GM21723 (cell line): ENCODE measurements at regions not wholly inside any gene's neighbourhood (a gene's known extent, or its start where the extent isn't known, plus 50 kb on each side); places are given as distances from the start of the nearest gene placed in this dataset.

Experiments
- ATAC-seq: cut with Tn5 transposase; IDR thresholded peaks from one replicate; pipeline ENCODE4 v1.9.1; 2021; ENCODE audit warnings: mild to moderate bottlenecking, moderate library complexity; ENCODE audit not compliant: unreplicated experiment

GRCh38 chr15:62950462-62950931 lies 92.0 kb upstream of the TPM1 start:
- ATAC-seq: no peak

- ATAC-seq: no peak
Observed at GRCh38 chr15:62951481-62951880, 91.1 kb upstream of the TPM1 start.

GRCh38 chr15:62953021-62953420 lies 89.5 kb upstream of the TPM1 start:
- ATAC-seq: no peak

- no peak for ATAC-seq
Observed at GRCh38 chr15:62953496-62954045, 89.0 kb upstream of the TPM1 start.

GRCh38 chr15:62957130-62957529 lies 85.4 kb upstream of the TPM1 start:
- ATAC-seq: no peak

DNA sequence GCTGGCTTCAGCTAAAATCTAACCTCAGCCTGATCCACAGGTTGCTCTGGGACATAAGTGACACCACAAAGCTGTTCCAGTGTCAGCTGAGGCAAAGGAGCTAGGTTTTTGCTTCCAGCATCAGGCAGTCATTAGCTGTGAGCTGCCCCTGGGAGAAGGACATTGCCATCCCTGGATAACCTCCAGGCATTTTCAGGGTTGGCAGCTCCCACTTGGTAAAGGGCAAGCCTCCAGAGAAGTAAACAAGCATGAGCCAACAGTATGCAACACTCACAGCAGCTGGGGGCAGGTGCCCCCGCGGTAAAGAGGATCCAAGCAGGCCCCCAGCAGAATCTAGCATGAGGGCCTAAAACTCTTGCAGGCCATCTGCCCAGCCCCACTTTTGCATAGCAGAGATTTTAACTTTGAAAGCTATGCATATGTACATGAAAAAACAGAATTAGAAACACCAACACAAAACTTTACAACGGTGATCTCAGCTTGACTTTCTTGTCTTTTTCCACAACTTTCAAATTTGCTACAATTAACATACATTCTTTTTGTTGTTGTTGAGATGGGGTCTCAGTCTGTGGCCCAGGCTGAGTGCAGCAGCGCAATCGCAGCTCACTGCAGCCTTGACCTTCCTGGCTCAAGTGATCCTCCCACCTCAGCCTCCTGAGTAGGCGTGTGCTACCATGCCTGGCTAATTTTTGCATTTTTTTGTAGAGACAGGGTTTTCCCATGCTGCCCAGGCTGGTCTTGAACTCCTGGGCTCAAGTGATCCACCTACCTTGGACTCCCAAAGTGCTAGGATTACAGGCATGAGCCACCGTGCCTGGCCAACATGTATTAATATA lies 83.8 kb upstream of the TPM1 start:
- ATAC-seq: no peak

- no peak for ATAC-seq
Observed at GRCh38 chr15:62961134-62961533, 81.4 kb upstream of the TPM1 start.

- ATAC-seq: no peak
Observed at GRCh38 chr15:62962101-62962995, 80.2 kb upstream of the TPM1 start.

DNA sequence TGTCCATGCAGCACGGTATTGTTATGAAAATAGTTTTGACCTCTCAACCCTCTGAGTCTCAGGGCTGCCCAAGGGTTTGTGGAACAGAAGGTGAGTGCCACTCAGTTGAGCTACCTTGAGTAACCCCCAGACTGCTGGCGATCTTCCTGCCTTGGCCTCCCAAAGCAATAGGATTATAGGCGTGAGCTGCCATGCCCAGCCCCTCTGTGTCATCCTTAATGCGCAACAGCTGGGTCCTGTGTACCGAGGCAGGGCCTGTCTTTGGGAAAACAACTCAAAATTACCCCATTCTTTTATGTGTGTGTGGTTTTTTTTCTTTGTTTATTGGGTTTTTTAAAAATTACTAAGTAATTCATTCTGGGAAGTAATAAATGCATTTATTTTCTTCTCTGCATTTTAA lies 78.3 kb upstream of the TPM1 start:
- ATAC-seq: no peak

- ATAC-seq: no peak
Observed at GRCh38 chr15:62966294-62967078, 76.1 kb upstream of the TPM1 start.

- ATAC-seq: no peak
Observed at GRCh38 chr15:62968699-62969098, 73.8 kb upstream of the TPM1 start.

DNA sequence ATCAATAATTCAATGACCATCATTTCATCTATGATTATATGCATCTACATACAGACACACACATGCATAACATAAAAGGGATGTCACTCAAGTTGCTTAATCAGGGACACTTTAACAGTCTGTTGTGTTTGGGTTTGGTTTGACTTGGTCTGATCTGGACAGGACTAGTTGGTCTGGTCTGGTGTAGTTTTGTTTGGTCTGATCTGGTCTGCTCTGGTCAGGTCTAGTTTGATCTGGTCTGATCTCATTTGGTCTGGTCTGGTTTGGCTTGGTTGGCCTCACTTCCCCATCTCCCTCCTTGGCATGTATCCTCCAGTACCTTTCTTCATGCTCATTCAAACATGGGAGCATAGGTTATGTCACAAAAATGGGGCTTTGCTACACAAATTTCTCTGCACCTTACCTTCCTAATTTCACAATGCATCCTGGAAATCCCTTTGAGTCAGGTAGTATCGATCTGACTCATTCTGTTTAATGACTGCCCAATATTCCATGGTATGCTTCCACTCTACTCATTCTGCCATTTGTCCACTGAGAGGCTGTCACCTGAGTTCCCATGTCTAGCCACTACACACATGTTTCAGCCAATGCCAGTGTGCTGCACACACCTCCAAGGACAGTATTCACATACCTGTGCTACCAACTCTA lies 73.0 kb upstream of the TPM1 start:
- ATAC-seq: no peak

DNA sequence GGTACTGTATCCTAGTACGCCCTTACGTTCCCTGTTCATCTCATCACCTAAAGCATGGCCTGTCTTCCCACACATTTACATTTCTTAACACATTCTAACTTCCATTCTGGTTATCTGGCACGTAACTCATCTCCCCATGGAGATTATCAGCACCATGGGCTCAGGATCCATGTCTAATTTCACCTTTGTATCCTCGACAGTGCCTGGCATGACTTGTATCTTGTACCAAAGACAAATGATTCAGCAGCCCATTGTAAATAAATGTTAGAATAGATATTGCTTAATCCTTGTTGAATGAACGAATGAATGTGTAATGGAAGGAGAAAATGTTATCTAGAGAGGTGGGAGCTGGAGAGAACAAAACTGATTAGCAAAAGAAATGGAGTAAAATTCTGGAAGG lies 69.7 kb upstream of the TPM1 start:
- ATAC-seq: no peak

DNA sequence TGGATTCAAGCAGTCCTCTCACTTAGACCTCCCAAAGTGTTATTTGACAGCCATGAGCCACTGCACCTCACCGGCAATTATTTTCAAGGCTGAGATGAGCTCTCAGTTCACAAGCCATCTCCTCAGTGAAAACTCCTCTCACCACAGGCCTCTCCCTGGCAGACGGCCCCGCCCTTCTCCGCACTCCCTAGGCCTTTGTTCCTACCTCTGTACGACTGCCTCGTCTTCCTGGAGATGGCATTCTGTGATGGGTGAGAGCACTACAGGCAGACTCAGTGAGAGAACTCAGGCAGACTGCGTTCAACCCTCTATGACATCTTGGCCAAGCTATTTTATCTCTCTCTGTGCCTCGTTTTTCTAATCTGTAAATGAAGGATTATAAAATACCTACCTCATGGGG lies 67.0 kb upstream of the TPM1 start:
- no peak for ATAC-seq

DNA sequence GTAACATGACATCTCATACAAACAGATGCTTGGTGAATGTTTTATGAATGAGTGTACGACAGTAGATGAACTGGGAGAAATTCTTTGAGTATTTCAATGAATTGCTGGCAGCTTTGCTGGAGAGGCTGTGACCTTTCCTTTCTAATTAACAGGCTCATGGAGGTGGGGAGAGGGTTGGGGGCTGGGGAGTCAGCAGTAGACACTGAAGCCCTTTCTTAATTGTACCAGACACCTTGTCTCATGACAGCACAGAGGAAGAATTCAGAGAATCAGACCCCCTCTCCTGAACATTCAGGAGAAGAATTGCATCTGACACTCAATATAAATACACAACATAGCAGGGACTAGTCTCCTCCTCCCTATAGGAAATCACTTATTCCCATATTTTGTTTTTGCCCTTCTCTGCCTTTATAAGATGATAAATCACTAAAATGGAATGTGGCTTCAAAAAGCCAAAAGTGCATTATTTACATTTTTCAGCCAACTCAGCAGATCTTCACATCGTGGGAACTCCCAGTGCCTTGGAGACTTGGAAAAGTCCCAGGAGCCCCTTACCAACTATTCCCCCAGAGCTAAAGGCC lies 66.2 kb upstream of the TPM1 start:
- no peak for ATAC-seq

GRCh38 chr15:62977952-62978811 lies 64.4 kb upstream of the TPM1 start:
- ATAC-seq: no peak

GRCh38 chr15:62979252-62979651 lies 63.3 kb upstream of the TPM1 start:
- ATAC-seq: no peak

DNA sequence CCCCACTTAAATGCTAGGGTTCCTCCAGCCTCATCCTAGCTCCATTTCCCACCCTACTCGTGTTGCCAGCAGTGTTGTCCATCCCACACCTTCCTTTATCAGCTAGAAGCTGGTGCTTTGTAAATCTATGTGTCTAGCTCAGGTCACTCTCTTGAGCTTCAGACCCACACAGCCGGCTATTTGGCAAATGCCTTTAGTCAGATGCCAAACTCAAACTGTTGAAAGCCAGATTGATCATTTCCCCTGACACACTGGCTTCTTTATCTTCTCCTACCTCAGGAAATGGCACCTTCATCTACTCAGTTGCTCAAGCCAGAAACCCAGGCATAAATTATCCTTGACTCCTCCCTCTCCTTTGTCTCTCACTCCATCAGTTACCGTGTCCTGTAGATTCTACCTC lies 61.5 kb upstream of the TPM1 start:
- no peak for ATAC-seq

DNA sequence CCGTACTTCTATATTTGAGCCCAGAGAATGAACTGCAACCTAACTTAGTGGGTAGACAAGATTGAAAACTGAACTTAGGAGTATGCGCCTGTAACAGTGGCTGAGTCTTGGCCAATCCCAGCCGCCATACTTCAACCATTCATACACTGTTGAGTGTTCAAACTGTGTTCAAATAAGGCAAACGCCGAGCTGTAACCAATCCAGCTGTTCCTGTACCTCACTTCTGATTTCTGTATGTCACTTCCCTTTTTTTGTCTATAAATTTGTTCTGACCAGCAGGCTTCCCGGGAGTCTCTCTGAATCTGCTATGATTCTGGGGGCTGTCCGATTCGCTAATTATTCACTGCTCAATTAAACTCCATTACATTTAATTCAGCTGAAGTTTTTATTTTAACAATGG lies 58.6 kb upstream of the TPM1 start:
- no peak for ATAC-seq
